Stimulated activated memory B cell treated with anti-CD40 and anti-IgM and Interleukin-4, amounts not matched to agents 10 μg/mL and 1 μg/mL and 100 μg/mL, for 72 hours (primary cell): ENCODE measurements at regions not wholly inside any gene's neighbourhood (a gene's known extent, or its start where the extent isn't known, plus 50 kb on each side); places are given as distances from the start of the nearest gene placed in this dataset.

ENCODE experiments used
- ATAC-seq: fragments of 150-1000 bp; cut with Tn5 transposase; 2 replicates; pipeline ENCODE4 v1.10.0; 2021
- H3K27ac Mint-ChIP-seq: one replicate; pipeline ENCODE4 v1.8.0; 2022; ENCODE audit warnings: mild to moderate bottlenecking, mixed read lengths
- H3K27me3 Mint-ChIP-seq: one replicate; pipeline ENCODE4 v1.8.0; 2022; ENCODE audit warnings: mixed read lengths
- H3K36me3 Mint-ChIP-seq: one replicate; pipeline ENCODE4 v1.8.0; 2022; ENCODE audit warnings: mixed read lengths
- H3K4me1 Mint-ChIP-seq: one replicate; pipeline ENCODE4 v1.8.0; 2022; ENCODE audit warnings: mixed read lengths
- H3K4me3 Mint-ChIP-seq: one replicate; pipeline ENCODE4 v1.8.0; 2022; ENCODE audit warnings: mild to moderate bottlenecking, moderate library complexity, mixed read lengths
- H3K9me3 Mint-ChIP-seq: one replicate; pipeline ENCODE4 v1.8.0; 2022; ENCODE audit warnings: mixed read lengths

DNA sequence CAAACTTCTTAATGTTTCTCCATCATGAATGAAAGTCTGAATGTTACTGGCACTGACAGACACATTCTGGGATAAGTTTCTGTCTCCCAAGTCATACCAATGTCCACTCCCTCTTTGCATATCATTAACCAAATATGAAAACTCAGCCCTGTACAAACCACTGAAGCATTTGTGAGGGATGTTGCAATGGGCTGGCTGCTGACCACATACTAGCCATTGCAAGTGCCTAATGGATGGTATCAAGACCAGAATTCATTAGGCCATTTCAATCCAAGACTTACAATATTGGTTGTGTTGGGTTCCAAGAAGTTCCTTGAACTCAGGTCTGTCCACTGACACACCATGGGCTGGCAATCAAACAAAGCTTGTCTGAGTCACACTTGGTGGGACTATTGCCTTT is 73.8 kb downstream of the CBLN2 start:
- ATAC-seq = peak; percentile 8
- no peak overlapping the region for H3K4me3 Mint-ChIP-seq
- H3K27me3 Mint-ChIP-seq = no peaks in the 10 kb centered on the region
- H3K4me1 Mint-ChIP-seq = no peaks in the 10 kb centered on the region
- H3K27ac Mint-ChIP-seq = no peak overlapping the region
- no peaks in the 10 kb centered on the region for H3K9me3 Mint-ChIP-seq
- no peaks in the 10 kb centered on the region for H3K36me3 Mint-ChIP-seq

DNA sequence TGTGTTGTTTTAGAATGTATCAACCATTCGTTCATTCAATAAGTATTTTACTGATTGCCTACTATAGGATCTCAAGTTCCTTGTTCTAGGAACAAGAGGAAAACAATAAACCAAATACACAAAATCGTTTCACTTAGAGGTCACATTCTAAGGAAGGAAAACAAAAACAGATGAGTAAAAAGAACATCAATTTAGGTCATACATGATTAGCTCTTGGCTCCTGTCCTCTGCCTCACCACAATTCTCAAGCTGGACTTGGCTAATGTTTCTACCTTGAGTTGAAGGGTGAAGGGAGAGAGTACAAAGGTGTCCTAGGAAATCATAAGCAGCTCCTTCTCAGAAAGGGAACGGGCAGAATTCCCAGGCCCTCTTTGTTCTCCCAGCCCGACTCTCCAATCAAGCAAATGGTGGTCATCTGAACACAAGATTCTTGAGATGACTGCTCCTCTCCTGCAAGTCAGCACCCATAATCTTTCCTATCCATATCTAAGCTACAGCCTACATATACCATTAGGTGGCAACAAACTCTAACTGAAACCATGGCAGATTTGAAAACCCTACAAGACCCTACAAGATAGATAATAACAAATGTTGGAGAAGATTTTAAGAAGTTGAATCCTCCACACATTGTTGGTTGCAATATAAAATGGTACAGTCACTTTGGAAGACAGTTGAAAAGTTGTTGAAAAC is 76.0 kb downstream of the CBLN2 start:
- Mint-ChIP-seq H3K27ac (no peak overlapping the region), H3K4me3 (no peak overlapping the region), H3K36me3 (no peaks in the 10 kb centered on the region), H3K4me1 (no peaks in the 10 kb centered on the region), H3K9me3 (no peaks in the 10 kb centered on the region), H3K27me3 (no peaks in the 10 kb centered on the region)
- ATAC-seq = no peak

DNA sequence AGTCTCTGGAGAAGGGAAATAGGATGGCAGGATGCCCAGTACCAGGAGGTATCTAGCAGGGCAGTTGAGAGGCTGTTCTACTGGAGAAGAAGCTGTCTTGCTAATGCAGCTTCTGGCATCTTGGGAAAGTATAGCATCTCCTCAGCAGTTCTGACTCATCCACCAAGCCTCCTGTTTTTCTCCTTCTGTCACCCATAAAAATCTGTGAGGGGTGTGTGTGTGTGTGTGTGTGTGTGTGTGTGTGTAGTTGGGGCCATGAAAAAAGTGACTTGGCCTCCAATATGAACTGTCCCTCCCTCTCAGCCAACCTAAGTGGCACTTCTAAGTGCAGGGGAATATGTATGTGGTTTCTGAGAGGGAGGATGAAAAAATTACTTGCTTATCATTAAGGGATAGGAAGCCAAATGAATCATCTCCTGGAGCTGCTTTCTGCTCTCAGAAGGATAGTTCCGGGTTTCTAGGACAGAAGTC is 83.9 kb downstream of the CBLN2 start:
- ATAC-seq = no peak
- no peak overlapping the region for H3K4me3 Mint-ChIP-seq
- H3K9me3 Mint-ChIP-seq = no peaks in the 10 kb centered on the region
- H3K36me3 Mint-ChIP-seq = no peaks in the 10 kb centered on the region
- H3K27me3 Mint-ChIP-seq = no peaks in the 10 kb centered on the region
- no peak overlapping the region for H3K27ac Mint-ChIP-seq
- no peaks in the 10 kb centered on the region for H3K4me1 Mint-ChIP-seq

DNA sequence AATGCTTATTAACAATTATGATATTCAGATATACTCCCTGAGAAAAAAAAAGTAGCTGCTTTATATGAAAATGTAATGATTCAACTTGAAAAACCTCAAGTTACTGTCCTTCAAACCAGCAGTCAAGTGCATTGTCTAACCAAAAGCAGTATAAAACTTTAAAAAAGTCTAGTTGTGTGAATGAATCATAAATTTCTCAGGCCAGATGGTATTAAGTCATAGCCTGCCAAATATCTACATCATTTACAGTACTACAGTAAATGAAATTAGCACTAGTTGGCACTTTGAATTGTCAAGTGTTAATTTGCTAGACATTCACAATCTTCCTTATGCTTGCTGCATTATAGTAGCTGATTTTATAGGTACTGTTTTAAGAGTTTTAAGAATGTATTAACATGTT is 85.9 kb downstream of the CBLN2 start:
- no peaks in the 10 kb centered on the region for H3K36me3 Mint-ChIP-seq
- H3K27me3 Mint-ChIP-seq = no peaks in the 10 kb centered on the region
- ATAC-seq = no peak
- H3K4me3 Mint-ChIP-seq = no peak overlapping the region
- no peaks in the 10 kb centered on the region for H3K9me3 Mint-ChIP-seq
- H3K27ac Mint-ChIP-seq = no peak overlapping the region
- no peaks in the 10 kb centered on the region for H3K4me1 Mint-ChIP-seq

DNA sequence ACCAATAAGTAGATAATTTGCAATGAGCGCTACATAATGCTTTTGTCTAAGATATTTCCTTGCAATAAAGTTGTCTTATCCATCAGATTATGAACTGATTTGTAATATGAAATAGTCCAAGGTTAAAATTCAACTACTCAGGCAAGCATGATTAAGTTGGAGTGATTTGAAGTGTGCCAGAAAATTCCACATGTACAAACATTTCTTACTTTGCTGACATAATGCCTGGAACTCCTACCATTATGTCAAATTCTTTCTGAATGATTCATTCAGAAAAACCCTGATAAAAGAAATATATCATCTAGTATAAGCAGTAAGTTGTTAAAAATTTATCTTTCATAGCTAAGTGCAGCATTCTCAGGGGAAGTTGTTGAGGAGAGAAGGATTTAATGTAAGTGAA is 87.3 kb downstream of the CBLN2 start:
- Mint-ChIP-seq H3K36me3 (no peaks in the 10 kb centered on the region), H3K4me3 (no peak overlapping the region), H3K27me3 (no peaks in the 10 kb centered on the region), H3K9me3 (peaks cover 5% of the 10 kb centered on the region), H3K4me1 (no peaks in the 10 kb centered on the region), H3K27ac (no peak overlapping the region)
- ATAC-seq = no peak

DNA sequence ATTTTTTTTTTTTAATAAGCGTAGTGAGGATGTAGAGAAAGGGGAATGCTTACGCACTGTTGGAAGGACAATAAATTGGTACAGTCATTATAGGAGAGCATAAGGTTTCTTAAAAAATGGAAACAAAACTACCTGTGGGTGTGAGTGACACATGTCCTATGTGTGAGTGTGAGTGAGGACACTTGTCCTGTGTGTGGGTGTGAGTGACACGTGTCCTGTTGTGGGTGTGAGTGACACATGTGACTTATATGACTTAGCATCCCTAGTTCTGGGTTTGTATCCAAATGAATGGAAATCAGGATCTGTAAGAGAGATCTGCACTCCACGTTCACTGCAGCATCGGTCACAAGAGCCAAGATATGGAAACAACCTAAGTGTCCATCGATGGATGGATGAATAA is 91.8 kb downstream of the CBLN2 start:
- Mint-ChIP-seq H3K4me3 (no peak overlapping the region), H3K27ac (no peak overlapping the region), H3K36me3 (no peaks in the 10 kb centered on the region), H3K27me3 (no peaks in the 10 kb centered on the region), H3K9me3 (peaks cover 5% of the 10 kb centered on the region), H3K4me1 (no peaks in the 10 kb centered on the region)
- no peak for ATAC-seq

DNA sequence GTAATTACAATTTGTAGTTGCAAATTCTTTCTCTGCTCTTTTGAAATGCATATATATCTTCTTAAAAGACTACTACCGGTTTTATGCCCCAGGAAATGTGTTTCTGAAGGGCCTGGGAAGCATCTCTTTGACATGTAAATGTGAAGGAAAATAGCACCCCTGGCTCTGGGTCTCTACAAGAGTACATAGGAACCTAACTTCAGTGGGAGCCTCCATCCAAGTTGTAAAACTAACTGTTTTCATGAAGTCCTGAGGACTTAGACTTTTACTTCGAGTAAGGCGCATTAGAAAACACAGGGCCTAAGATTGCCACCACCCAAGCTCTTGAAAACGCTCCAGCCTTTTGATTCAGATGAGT is 99.4 kb downstream of the CBLN2 start:
- no peaks in the 10 kb centered on the region for H3K4me1 Mint-ChIP-seq
- H3K36me3 Mint-ChIP-seq = no peaks in the 10 kb centered on the region
- no peak for ATAC-seq
- H3K27me3 Mint-ChIP-seq = no peaks in the 10 kb centered on the region
- H3K4me3 Mint-ChIP-seq = no peak overlapping the region
- no peak overlapping the region for H3K27ac Mint-ChIP-seq
- no peaks in the 10 kb centered on the region for H3K9me3 Mint-ChIP-seq

DNA sequence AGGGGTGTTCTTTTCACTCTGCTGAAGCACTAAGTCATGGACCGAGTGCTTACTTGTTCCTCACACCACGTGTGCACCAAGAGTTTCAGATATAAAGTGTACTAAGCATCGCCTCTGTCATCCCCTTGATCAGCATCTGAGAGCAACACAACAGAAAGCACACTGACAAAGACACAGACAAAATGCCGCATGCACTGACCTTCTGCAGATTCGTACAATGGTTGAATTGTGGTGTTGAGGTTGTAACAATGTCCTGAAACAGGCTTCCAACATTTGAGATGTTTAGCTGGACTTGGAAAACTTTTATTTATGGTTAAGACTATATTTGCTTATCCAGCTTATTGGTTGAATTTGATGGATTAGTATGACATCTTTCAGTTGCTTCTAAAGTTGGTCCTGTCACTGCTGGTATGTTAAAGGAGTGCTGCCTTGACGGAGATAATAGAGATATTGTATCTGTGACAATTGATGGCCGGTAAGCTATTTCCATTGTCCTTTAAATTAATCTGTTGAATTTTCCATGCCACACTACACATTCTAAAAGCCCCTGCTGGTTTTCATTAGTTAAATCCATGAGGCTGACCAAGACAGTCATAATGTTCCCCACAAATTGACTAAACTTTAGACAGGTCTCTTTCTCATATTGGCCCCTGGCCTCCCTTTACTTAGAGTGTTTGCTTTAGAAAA is 99.9 kb downstream of the CBLN2 start:
- Mint-ChIP-seq H3K36me3 (no peaks in the 10 kb centered on the region), H3K4me3 (no peak overlapping the region), H3K27me3 (no peaks in the 10 kb centered on the region), H3K4me1 (no peaks in the 10 kb centered on the region), H3K9me3 (peaks cover 1% of the 10 kb centered on the region), H3K27ac (no peak overlapping the region)
- no peak for ATAC-seq

DNA sequence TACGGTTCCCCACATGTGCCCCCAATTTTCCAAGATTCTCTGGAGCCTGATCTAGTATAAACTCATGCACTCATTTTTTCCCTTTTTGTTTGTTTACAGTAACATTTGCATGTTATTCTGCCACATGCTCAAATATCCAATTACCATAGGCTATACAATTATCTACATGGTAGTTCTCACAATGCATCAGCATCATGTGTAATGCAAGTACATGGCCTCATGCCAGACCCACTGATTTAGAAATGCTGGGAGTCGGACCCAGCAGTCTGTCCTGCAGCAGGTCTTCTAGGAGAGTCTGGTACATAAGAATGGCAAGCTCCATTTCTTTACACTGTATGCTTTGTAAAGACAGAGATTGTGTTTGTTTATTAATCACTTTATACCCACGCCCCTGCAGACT is 107.7 kb downstream of the CBLN2 start:
- no peaks in the 10 kb centered on the region for H3K4me1 Mint-ChIP-seq
- no peaks in the 10 kb centered on the region for H3K27me3 Mint-ChIP-seq
- no peaks in the 10 kb centered on the region for H3K36me3 Mint-ChIP-seq
- H3K4me3 Mint-ChIP-seq = no peak overlapping the region
- no peak overlapping the region for H3K27ac Mint-ChIP-seq
- H3K9me3 Mint-ChIP-seq = peaks cover 6% of the 10 kb centered on the region
- ATAC-seq = no peak

DNA sequence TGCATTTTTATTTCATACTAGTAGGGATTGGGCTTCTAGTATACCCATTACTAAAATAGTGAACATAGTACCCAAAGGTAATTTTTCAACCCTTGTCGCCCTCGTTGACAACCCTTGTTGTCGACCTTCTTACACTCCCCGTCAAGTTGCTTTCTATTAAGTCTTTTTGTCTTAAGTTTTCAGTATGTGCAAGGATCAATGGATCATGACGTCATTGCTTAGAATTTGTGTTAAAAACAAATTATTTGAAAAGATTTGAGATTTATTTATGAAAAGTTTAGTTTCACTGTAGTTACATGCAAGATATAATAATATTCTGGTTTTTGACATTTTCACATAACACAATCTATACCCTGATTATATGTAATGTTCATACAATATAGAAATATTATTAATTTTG is 110.4 kb downstream of the CBLN2 start:
- H3K4me3 Mint-ChIP-seq = no peak overlapping the region
- no peak for ATAC-seq
- no peaks in the 10 kb centered on the region for H3K36me3 Mint-ChIP-seq
- no peak overlapping the region for H3K27ac Mint-ChIP-seq
- no peaks in the 10 kb centered on the region for H3K4me1 Mint-ChIP-seq
- H3K9me3 Mint-ChIP-seq = peaks cover 5% of the 10 kb centered on the region
- no peaks in the 10 kb centered on the region for H3K27me3 Mint-ChIP-seq

DNA sequence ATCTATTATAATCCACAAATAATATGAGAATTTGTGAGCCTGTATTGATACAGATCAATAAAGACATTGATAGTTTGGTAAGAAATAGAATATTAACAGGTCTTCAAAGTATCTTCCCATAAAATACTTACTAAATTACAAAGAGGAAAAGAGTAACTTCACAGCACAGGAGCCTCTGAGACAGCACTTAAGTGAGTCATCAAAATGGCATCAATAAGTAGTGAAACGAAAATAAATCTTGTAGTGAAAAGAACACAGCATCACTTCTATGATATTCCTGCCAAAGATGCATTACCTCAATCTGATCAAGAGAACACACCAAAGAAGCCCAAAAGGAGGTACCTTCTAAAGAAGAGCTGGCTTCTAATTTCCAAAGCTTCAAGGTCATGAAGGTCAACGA is 116.4 kb downstream of the CBLN2 start:
- Mint-ChIP-seq H3K9me3 (peaks cover 3% of the 10 kb centered on the region), H3K36me3 (no peaks in the 10 kb centered on the region), H3K4me1 (no peaks in the 10 kb centered on the region), H3K4me3 (no peak overlapping the region), H3K27ac (no peak overlapping the region), H3K27me3 (no peaks in the 10 kb centered on the region)
- no peak for ATAC-seq

DNA sequence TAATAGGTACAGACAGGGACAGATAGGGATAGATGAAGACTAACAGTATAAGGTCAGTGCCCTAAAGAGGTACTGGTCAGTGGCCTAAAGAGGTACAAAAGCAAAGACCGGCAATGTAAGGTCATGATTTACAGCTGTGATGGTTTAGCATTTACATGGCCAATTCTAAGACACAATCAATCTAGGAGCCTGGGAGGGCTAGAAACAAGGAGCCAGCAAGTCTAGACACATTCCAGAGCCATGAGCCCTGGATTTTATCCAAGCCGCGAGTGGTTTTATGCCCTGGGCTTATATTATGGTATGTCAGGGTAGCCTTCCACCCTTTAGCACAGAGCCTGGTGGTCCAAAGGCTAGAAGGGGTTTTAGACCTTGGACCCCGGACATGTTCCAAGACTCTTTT is 124.2 kb downstream of the CBLN2 start:
- Mint-ChIP-seq H3K9me3 (no peaks in the 10 kb centered on the region), H3K4me3 (no peak overlapping the region), H3K4me1 (no peaks in the 10 kb centered on the region), H3K27ac (no peak overlapping the region), H3K36me3 (no peaks in the 10 kb centered on the region), H3K27me3 (no peaks in the 10 kb centered on the region)
- ATAC-seq = no peak

DNA sequence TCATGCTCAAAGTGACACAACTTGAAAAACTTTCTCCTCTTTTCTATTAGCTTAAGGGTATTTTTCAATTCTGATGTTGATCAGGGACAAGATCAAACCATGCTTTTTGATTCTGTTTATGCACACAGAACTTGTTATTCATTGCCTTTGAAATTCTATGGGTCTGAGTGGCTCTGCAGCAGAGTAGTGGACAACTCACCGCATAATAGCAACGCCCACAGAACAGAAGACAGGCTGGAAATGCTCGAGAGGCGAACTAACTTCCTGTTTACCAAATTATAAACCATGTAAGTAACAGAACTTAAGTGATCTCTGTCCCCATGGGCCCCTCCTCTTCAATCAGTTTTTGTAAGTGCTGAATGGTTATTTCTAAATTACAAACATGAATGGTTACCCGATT is 131.2 kb downstream of the CBLN2 start:
- H3K9me3 Mint-ChIP-seq = no peaks in the 10 kb centered on the region
- H3K27ac Mint-ChIP-seq = no peak overlapping the region
- no peaks in the 10 kb centered on the region for H3K27me3 Mint-ChIP-seq
- no peak for ATAC-seq
- no peak overlapping the region for H3K4me3 Mint-ChIP-seq
- no peaks in the 10 kb centered on the region for H3K4me1 Mint-ChIP-seq
- H3K36me3 Mint-ChIP-seq = no peaks in the 10 kb centered on the region

DNA sequence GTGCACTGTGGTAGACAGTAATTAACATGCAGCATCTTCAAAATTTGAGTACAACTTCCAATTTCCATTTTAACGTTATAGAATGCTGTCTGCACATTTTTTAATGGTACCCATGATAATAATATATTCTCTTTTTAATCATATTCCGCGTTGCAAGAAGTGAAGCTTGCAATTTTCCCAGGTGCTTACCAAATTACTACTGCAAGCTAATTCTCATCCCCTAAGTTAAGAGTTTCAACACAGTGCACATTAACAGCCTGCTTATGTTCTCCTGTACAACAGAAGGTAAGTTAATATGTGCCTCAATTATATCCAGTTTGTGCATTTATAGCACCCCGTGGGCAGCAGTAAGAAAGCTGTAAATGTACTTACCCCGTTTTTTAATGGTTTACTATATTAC is 132.9 kb downstream of the CBLN2 start:
- Mint-ChIP-seq H3K36me3 (no peaks in the 10 kb centered on the region), H3K4me3 (no peak overlapping the region), H3K27ac (no peak overlapping the region), H3K9me3 (peaks cover 5% of the 10 kb centered on the region), H3K27me3 (no peaks in the 10 kb centered on the region), H3K4me1 (no peaks in the 10 kb centered on the region)
- ATAC-seq = no peak

DNA sequence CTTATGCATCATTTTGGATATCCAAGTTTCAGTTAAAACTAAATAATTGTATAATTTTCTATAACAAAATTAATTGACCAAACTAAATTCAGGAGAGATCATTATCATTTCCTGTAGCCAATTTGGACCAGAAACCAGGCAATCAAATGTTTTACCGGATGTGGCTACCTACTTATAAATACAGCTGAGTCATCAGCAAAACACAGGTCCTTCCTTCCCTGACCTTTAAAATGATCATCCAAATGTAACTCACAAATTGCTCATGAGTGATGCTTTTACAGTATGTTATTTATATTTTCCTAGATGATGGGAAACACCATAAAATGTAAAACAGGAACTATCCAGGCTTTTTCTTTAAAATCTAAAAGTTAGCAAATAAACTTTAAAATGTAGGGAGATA is 133.7 kb downstream of the CBLN2 start:
- Mint-ChIP-seq H3K4me3 (no peak overlapping the region), H3K27ac (no peak overlapping the region), H3K36me3 (no peaks in the 10 kb centered on the region), H3K27me3 (no peaks in the 10 kb centered on the region), H3K9me3 (peaks cover 5% of the 10 kb centered on the region), H3K4me1 (no peaks in the 10 kb centered on the region)
- ATAC-seq = no peak

DNA sequence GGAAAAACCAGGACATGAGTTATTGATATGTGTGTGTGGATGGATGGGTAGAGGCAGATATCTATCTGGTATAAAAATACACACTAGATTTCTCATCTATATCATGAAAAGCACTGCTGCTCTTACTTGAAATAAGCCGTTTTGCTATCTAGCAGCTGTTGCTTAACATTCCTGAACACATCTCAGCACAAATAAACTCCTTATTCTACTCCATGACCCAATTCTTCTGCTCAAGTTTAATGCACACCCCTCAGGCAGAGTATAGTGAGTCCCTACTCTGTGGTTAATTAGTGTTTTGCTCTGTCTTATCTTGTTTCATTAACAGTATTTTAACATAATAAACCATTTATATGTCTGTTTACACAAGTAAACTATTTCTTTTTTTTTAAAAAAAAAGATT is 134.2 kb downstream of the CBLN2 start:
- Mint-ChIP-seq H3K36me3 (no peaks in the 10 kb centered on the region), H3K9me3 (peaks cover 5% of the 10 kb centered on the region), H3K4me3 (no peak overlapping the region), H3K4me1 (no peaks in the 10 kb centered on the region), H3K27me3 (no peaks in the 10 kb centered on the region), H3K27ac (no peak overlapping the region)
- no peak for ATAC-seq
